ENCODE measurements at regions not wholly inside any gene's neighbourhood (a gene's known extent, or its start where the extent isn't known, plus 50 kb on each side); places are given as distances from the start of the nearest gene placed in this dataset.

DNA sequence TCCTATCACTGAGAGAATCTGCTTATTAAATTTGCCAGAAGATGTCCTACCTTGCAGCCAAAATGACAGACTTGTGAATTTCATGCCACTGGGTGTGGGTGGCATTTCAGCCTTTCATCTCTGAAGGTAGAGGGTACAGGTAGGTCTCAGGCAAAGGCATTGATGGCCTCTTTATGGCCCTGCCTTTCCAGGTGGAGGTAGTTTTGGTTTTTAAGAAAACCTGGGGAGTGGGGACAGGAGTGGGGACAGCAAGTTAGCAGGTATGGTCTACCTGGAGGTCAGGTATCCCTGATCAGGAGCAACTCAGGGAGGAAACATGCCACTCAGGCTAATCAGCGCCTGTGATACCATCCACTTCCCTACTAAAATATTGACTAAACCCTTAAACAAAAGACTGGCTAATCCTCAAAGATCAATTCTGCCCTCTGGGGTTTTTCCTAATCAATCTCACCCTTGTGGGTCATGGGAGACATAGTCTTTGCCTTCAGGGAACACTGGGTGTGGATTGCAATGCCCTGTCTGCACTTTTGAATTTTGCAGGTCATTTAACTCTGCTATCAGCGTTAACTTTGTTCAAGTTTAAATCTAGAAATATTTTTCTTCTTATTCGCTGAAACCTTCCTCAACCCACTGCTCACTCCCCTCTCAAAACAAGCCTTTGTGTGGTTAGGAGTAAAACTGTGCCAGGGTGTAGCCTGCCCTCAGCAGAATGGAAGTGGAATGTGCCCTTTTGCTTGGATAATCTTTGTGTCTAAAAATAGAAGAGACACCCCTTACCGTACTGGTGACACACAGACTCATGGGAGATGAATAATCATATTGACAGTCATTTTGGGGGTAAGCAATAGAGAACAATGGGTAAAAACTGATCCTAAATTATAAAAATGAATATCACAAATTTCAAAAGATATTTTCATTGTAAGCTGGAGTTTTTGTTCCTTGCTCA is 233.7 kb downstream of the COG6 start:
- TF ChIP-seq CTCF (IDR thresholded peaks at IDR 0.05; ENCODE audit: insufficient read depth, low read depth, low read length, missing control alignments): no peak
- no peak for DNase-seq (ENCODE audit: low read depth)
- no peak overlapping the region for H3K4me3 ChIP-seq (ENCODE audit: low read depth, low read length)

GRCh38 chr13:39890537-39890936 is 235.1 kb downstream of the COG6 start:
- no peak overlapping the region for H3K4me3 ChIP-seq (ENCODE audit: low read depth, low read length)
- no peak for TF ChIP-seq CTCF (IDR thresholded peaks at IDR 0.05; ENCODE audit: insufficient read depth, low read depth, low read length, missing control alignments)
- DNase-seq (ENCODE audit: low read depth): no peak

DNA sequence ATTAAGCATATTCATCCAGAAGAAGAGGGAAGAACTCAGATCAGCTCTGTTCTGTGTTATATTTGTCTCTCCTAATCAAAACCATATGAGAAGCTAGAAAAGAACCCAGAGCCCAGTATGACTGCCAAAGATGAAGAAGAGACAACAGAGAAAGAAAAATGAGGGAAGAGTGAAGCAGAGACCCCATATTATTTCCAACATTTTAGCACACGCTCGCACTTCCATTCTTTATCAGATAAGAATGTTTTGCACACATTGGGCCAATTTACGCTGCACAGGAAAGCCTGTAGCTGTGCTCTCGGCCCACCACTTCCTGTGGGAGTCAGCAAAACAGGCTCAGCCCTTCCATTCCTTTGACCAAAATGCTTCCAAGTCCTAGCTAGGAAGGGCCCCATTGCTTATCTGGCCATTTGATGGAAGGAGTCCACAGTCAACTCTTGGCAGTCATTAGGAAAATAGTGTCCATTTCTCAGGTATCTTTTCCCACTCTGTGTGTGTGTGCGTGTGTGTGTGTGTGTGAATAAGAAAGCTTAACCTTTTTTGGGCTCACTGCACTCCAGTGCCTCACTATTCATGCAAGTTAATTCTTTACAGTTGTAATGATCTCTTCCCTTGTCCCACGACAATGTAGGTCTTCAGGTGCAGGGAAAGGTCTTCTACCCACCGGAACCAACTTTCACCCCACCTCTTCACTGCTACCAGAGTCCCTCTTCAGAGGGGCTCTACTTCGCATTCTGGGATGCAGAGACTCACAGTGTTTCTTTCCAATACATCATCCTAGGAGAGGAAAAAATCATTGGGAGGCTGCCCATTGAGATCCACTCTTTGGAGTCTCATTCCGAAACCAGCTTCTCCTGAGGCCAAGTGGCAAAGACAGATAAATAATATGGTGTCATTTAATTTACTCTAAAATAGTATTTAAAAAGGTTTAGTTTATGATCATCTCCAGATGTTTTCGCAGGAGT is 237.5 kb downstream of the COG6 start:
- no peak for TF ChIP-seq CTCF (IDR thresholded peaks at IDR 0.05; ENCODE audit: insufficient read depth, low read depth, low read length, missing control alignments)
- H3K4me3 ChIP-seq (ENCODE audit: low read depth, low read length): no peak overlapping the region
- no peak for DNase-seq (ENCODE audit: low read depth)

- no peak overlapping the region for H3K4me3 ChIP-seq (ENCODE audit: low read depth, low read length)
- no peak for DNase-seq (ENCODE audit: low read depth)
- no peak for TF ChIP-seq CTCF (IDR thresholded peaks at IDR 0.05; ENCODE audit: insufficient read depth, low read depth, low read length, missing control alignments)
Observed at GRCh38 chr13:39893808-39894207, 238.3 kb downstream of the COG6 start.

GRCh38 chr13:39894586-39894985 is 239.1 kb downstream of the COG6 start:
- H3K4me3 ChIP-seq (ENCODE audit: low read depth, low read length): no peak overlapping the region
- TF ChIP-seq CTCF (IDR thresholded peaks at IDR 0.05; ENCODE audit: insufficient read depth, low read depth, low read length, missing control alignments): no peak
- DNase-seq (ENCODE audit: low read depth): no peak

DNA sequence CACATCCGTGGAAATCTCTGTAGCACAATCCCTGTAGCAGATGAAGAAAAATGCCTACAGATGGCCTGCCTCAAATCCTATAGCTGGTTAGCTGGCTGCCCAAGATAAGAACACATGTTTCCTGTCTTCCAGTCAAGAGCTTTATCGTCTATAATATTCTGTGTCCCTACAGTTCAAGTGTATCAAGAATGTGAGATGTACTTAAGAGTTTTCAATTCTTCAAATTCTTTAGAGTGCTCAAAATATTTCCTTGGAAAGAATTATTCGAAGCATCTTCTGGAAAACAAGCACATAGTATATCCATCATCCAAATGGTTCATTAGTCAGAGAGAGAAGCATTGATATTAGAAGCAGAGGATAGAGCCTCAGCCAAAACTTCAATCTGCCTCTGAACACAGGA is 239.8 kb downstream of the COG6 start:
- DNase-seq (ENCODE audit: low read depth): no peak
- no peak for TF ChIP-seq CTCF (IDR thresholded peaks at IDR 0.05; ENCODE audit: insufficient read depth, low read depth, low read length, missing control alignments)
- H3K4me3 ChIP-seq (ENCODE audit: low read depth, low read length): no peak overlapping the region
